H1 (cell line): ENCODE measurements at regions not wholly inside any gene's neighbourhood (a gene's known extent, or its start where the extent isn't known, plus 50 kb on each side); places are given as distances from the start of the nearest gene placed in this dataset.
A peak's percentile ranks its signal among the peaks of the same experiment; 100 is the strongest.

Experiments
- CTCF ChIA-PET: fragments of 300-600 bp; sonication (Branson Sonifier 250); formaldehyde crosslinking; loops from one replicate; lab custom pipeline; 2021; ENCODE audit not compliant: partially characterized antibody; lab: Charles Lee
- POLR2A ChIA-PET: fragments of 300-600 bp; sonication (Branson Sonifier 250); formaldehyde crosslinking; loops from one replicate; lab custom pipeline; 2021; ENCODE audit warnings: inconsistent platforms; ENCODE audit not compliant: partially characterized antibody; lab: Charles Lee
- DNase-seq, 2 experiments: peaks; one replicate each; pipeline versions ENCODE4 v3.0.0 to v3.0.0-alpha.2; 2010 to 2022; ENCODE audit warnings: low spot score in 2 of 2, low read depth in 1 of 2, mixed read lengths in 1 of 2
- FAIRE-seq: peaks from 2 replicates; lab custom pipeline; 2011; peaks lifted over from hg19 to GRCh38; lab: Jason Lieb, UNC
- H2AFZ ChIP-seq: 2 replicates; pipeline ENCODE4 v1.8.1; 2012; ENCODE audit warnings: low read length, inconsistent platforms
- H2AK5ac ChIP-seq: 2 replicates; pipeline ENCODE4 v1.6.1; 2013; ENCODE audit warnings: low read depth, low read length
- H2BK120ac ChIP-seq: replicated peaks from 2 replicates; pipeline ENCODE3; 2013; ENCODE audit warnings: low read depth, low read length, inconsistent platforms
- H2BK12ac ChIP-seq: 2 replicates; pipeline ENCODE4 v1.6.1; 2013; ENCODE audit warnings: low read depth, low read length
- H2BK15ac ChIP-seq: 2 replicates; pipeline ENCODE4 v1.6.1; 2013; ENCODE audit warnings: low read length
- H2BK20ac ChIP-seq: 2 replicates; pipeline ENCODE4 v1.6.1; 2013; ENCODE audit warnings: low read length
- H2BK5ac ChIP-seq: 2 replicates; pipeline ENCODE4 v1.6.1; 2013; ENCODE audit warnings: low read depth, low read length
- H3K14ac ChIP-seq: 2 replicates; pipeline ENCODE4 v1.6.1; 2013; ENCODE audit warnings: inconsistent platforms; ENCODE audit not compliant: insufficient read length
- H3K18ac ChIP-seq: 2 replicates; pipeline ENCODE4 v1.6.1; 2013; ENCODE audit warnings: low read length; ENCODE audit errors: extremely low read depth
- H3K23ac ChIP-seq: 2 replicates; pipeline ENCODE4 v1.6.1; 2013; ENCODE audit warnings: inconsistent platforms; ENCODE audit not compliant: insufficient read length
- H3K23me2 ChIP-seq: 2 replicates; pipeline ENCODE4 v1.6.1; 2013; ENCODE audit warnings: low read depth, low read length
- H3K27ac ChIP-seq: 2 replicates; pipeline ENCODE4 v1.6.1; 2011; ENCODE audit warnings: low read depth, low read length, inconsistent platforms
- H3K27me3 ChIP-seq, 4 experiments: replicated peaks in 1 of 4; 1 replicate in 1 of 4; 2 replicates in 3 of 4; pipeline versions ENCODE4 v1.6.1 to v1.8.1; 2011 to 2013; ENCODE audit warnings: low read length in 3 of 4, mild to moderate bottlenecking in 3 of 4, inconsistent platforms in 2 of 4, mixed read lengths in 2 of 4, moderate library complexity in 1 of 4; ENCODE audit not compliant: control insufficient read depth in 3 of 4, insufficient read depth in 3 of 4; ENCODE audit errors: extremely low read depth in 1 of 4
- H3K36me3 ChIP-seq, 4 experiments: 2 replicates each; pipeline versions ENCODE4 v1.6.1 to v1.8.1; 2011 to 2013; ENCODE audit warnings: mild to moderate bottlenecking in 4 of 4, low read length in 3 of 4, moderate library complexity in 2 of 4, control low read depth in 1 of 4, inconsistent platforms in 1 of 4; ENCODE audit not compliant: insufficient read depth in 4 of 4, control insufficient read depth in 2 of 4
- H3K4ac ChIP-seq: replicated peaks from 2 replicates; pipeline ENCODE3; 2013; ENCODE audit warnings: low read length, low read depth, mixed read lengths, inconsistent platforms; ENCODE audit not compliant: insufficient read length
- H3K4me1 ChIP-seq, 4 experiments: replicated peaks in 1 of 4; 1 replicate in 1 of 4; 2 replicates in 3 of 4; pipeline versions ENCODE4 v1.6.1 to v1.8.1; 2011 to 2013; ENCODE audit warnings: low read length in 3 of 4, inconsistent platforms in 2 of 4, mixed read lengths in 1 of 4; ENCODE audit not compliant: insufficient read depth in 4 of 4, control insufficient read depth in 3 of 4
- H3K4me2 ChIP-seq, 2 experiments: 2 replicates each; pipeline versions ENCODE4 v1.6.1 to v1.8.1; 2011 to 2013; ENCODE audit warnings: low read depth in 2 of 2, low read length in 2 of 2, control low read depth in 1 of 2, inconsistent platforms in 1 of 2, mild to moderate bottlenecking in 1 of 2; ENCODE audit not compliant: insufficient read depth in 1 of 2
- H3K4me3 ChIP-seq, 4 experiments: fragments of 200-600, 300-600 bp in 1 of 4; sonication (generic), shearing (Covaris generic), sonication (Bioruptor Twin) in 1 of 4; 2 replicates each; pipeline versions ENCODE4 v1.5.1 to v1.8.1; 2011 to 2016; ENCODE audit warnings: low read length in 4 of 4, low read depth in 3 of 4, control low read depth in 2 of 4, inconsistent platforms in 2 of 4, mild to moderate bottlenecking in 2 of 4, mixed read lengths in 1 of 4, moderate library complexity in 1 of 4; ENCODE audit not compliant: insufficient read depth in 2 of 4; ENCODE audit errors: extremely low read depth in 1 of 4
- H3K56ac ChIP-seq: replicated peaks from 2 replicates; pipeline ENCODE3; 2013; ENCODE audit warnings: low read depth, mild to moderate bottlenecking, mixed read lengths, low read length, inconsistent platforms; ENCODE audit not compliant: insufficient read length
- H3K79me1 ChIP-seq: 2 replicates; pipeline ENCODE4 v1.6.1; 2013; ENCODE audit warnings: low read depth, low read length, control low read depth
- H3K79me2 ChIP-seq, 2 experiments: 2 replicates each; pipeline versions ENCODE4 v1.6.1 to v1.8.1; 2012 to 2013; ENCODE audit warnings: low read length in 2 of 2, mild to moderate bottlenecking in 2 of 2, inconsistent platforms in 1 of 2; ENCODE audit not compliant: insufficient read depth in 2 of 2, control insufficient read depth in 1 of 2
- H3K9ac ChIP-seq, 4 experiments: replicated peaks in 1 of 4; 1 replicate in 1 of 4; 2 replicates in 3 of 4; pipeline versions ENCODE4 v1.6.1 to v1.8.1; 2011 to 2013; ENCODE audit warnings: low read depth in 3 of 4, low read length in 3 of 4, control low read depth in 2 of 4, mild to moderate bottlenecking in 2 of 4, moderate library complexity in 2 of 4, inconsistent platforms in 1 of 4; ENCODE audit errors: extremely low read depth in 1 of 4
- H3K9me3 ChIP-seq, 2 experiments: 2 replicates each; pipeline versions ENCODE4 v1.6.1 to v1.8.1; 2012 to 2013; ENCODE audit warnings: mild to moderate bottlenecking in 2 of 2, moderate library complexity in 2 of 2, control low read depth in 1 of 2, inconsistent platforms in 1 of 2, low read depth in 1 of 2, low read length in 1 of 2, mixed read lengths in 1 of 2; ENCODE audit not compliant: insufficient read depth in 2 of 2
- H4K20me1 ChIP-seq, 2 experiments: replicated peaks in 1 of 2; 2 replicates each; pipeline versions ENCODE3 to v1.8.1; 2011 to 2013; ENCODE audit warnings: inconsistent platforms in 2 of 2, low read length in 2 of 2, mild to moderate bottlenecking in 1 of 2; ENCODE audit not compliant: insufficient read depth in 2 of 2, control insufficient read depth in 1 of 2
- H4K5ac ChIP-seq: 2 replicates; pipeline ENCODE4 v1.6.1; 2013; ENCODE audit warnings: low read length, low read depth, mixed read lengths, inconsistent platforms; ENCODE audit not compliant: insufficient read length
- H4K8ac ChIP-seq: 2 replicates; pipeline ENCODE4 v1.8.0; 2013; ENCODE audit warnings: mild to moderate bottlenecking, moderate library complexity, low read length, inconsistent platforms; ENCODE audit not compliant: insufficient read depth; ENCODE audit errors: extremely low read depth
- H4K91ac ChIP-seq: replicated peaks from 2 replicates; pipeline ENCODE3; 2013; ENCODE audit warnings: low read length, mixed read lengths, inconsistent platforms; ENCODE audit not compliant: insufficient read length
- CTCF ChIP-seq, 3 experiments: IDR thresholded peaks; 1 replicate in 2 of 3; 2 replicates in 1 of 3; pipeline versions ENCODE4 v1.5.1 to v1.6.1; 2011; ENCODE audit warnings: low read length in 3 of 3, mild to moderate bottlenecking in 3 of 3, inconsistent platforms in 2 of 3, low read depth in 1 of 3, moderate library complexity in 1 of 3; ENCODE audit not compliant: insufficient read depth in 1 of 3; ENCODE audit errors: control extremely low read depth in 1 of 3
- SIN3A ChIP-seq, 2 experiments: IDR thresholded peaks in 1 of 2; conservative IDR thresholded peaks in 1 of 2; 2 replicates each; pipeline ENCODE4 v1.6.1; 2011 to 2012; ENCODE audit warnings: low read length in 2 of 2, improper control_type of control experiment in 1 of 2, low read depth in 1 of 2, mild to moderate bottlenecking in 1 of 2
- WGBS, 2 experiments: shearing (Covaris generic) in 1 of 2; methylation state at CpG; one replicate each; pipeline versions ENCODE4 v1.1.6 to v1.1.7; 2013 to 2015; ENCODE audit warnings: low lambda C conversion rate in 2 of 2, mixed read lengths in 2 of 2, inconsistent platforms in 1 of 2, low coverage in 1 of 2, missing lambda C conversion rate in 1 of 2; ENCODE audit not compliant: insufficient replicate concordance in 2 of 2, insufficient coverage in 1 of 2, insufficient read length in 1 of 2; ENCODE audit errors: extremely low coverage in 1 of 2, missing lambda C conversion rate in 1 of 2; 5-methylcytosine and 5-hydroxymethylcytosine counted together

GRCh38 chr14:66109426-66109825, 376.7 kb upstream of the CCDC196 start:
- 0 out of 7 replicates have a peak, but pooled peaks cover 0 to 2% (median 0%) of the 10 kb centered on the region in 4 experiments for H3K4me1 ChIP-seq
- H3K4ac ChIP-seq, result no peak overlapping the region
- CTCF ChIA-PET, result interaction anchor here (0.6 to 1.0 kb wide), 2 partner anchors 34 to 293 kb away, joined by 3 read pairs; no protein-coding TSS in a partner anchor
- H3K27ac ChIP-seq, result no peak overlapping the region
- DNase-seq (no peak), FAIRE-seq (no peak)
- no peak overlapping the region for H2BK15ac ChIP-seq
- no peaks in the 10 kb centered on the region for H3K23me2 ChIP-seq
- no peaks in the 10 kb centered on the region for H3K79me1 ChIP-seq
- 73% methylated on average over 1 of the region's 1 CpG; no CpG with 5 or more reads in 1 of the 2 experiments for WGBS, 2 experiments
- H4K8ac ChIP-seq, result no peak overlapping the region; the same call in 1 of the 2 replicates
- H3K79me2 ChIP-seq, result no peaks in the 10 kb centered on the region
- H4K91ac ChIP-seq, result no peak overlapping the region
- POLR2A ChIA-PET, result no interaction called here
- H3K9me3 ChIP-seq, result no peaks in the 10 kb centered on the region
- H3K4me3 ChIP-seq, result no peak overlapping the region
- no peak overlapping the region for H3K23ac ChIP-seq
- H2AFZ ChIP-seq, result no peak overlapping the region
- no peaks in the 10 kb centered on the region for H3K36me3 ChIP-seq
- TF ChIP-seq CTCF (IDR thresholded peaks at IDR 0.05; ENCODE audit: control extremely low read depth in 1 of 3, insufficient read depth in 1 of 3, low read depth in 1 of 3, low read length in 3 of 3) (peak in 2 of 3 experiments; percentile 11 to 35; a peak in 2 of 4 replicates), SIN3A (conservative IDR thresholded peaks at IDR 0.05 in 1 of 2, IDR thresholded peaks at IDR 0.05 in 1 of 2; ENCODE audit: low read depth in 1 of 2, low read length in 2 of 2) (no peak)
- no peak overlapping the region for H3K56ac ChIP-seq
- no peak overlapping the region for H2BK5ac ChIP-seq
- no peak overlapping the region for H2BK20ac ChIP-seq
- H4K20me1 ChIP-seq, result no peaks in the 10 kb centered on the region
- no peak overlapping the region for H3K14ac ChIP-seq
- H4K5ac ChIP-seq, result no peak overlapping the region
- H3K18ac ChIP-seq, result no peak overlapping the region
- H3K4me2 ChIP-seq, result no peak overlapping the region
- H2BK12ac ChIP-seq, result no peak overlapping the region
- 0 out of 7 replicates have a peak overlapping the region, but pooled peaks of 1 of the 4 experiments have one; percentile 13 for H3K9ac ChIP-seq
- H2BK120ac ChIP-seq, result no peak overlapping the region
- H2AK5ac ChIP-seq, result no peak overlapping the region
- H3K27me3 ChIP-seq, result no peaks in the 10 kb centered on the region
